K562 (cell line): ENCODE measurements at regions not wholly inside any gene's neighbourhood (a gene's known extent, or its start where the extent isn't known, plus 50 kb on each side); places are given as distances from the start of the nearest gene placed in this dataset.

Experiments used
- KLF6 ChIP-seq: fragments of 250-450 bp; sonication (Bioruptor Pico); IDR thresholded peaks from 2 replicates; pipeline ENCODE4 v1.4.0; 2020; ENCODE audit warnings: mild to moderate bottlenecking, moderate library complexity, borderline replicate concordance
- MCM2 ChIP-seq: fragments of 450-650 bp; IDR thresholded peaks from 2 replicates; pipeline ENCODE4 v1.6.1; 2017; ENCODE audit warnings: low read depth, mild to moderate bottlenecking
- ZNF184 ChIP-seq: sonication (generic); formaldehyde crosslinking; IDR thresholded peaks from 2 replicates; pipeline ENCODE4 v1.5.0; 2020; ENCODE audit warnings: missing genetic modification reagents
- ZNF449 ChIP-seq: fragments of 250-450 bp; sonication (Bioruptor Pico); IDR thresholded peaks from 2 replicates; pipeline ENCODE4 v1.8.0; 2022; ENCODE audit warnings: moderate library complexity, mild to moderate bottlenecking, inconsistent platforms
- TF ChIP-seq, protein P1 (sequence below): sonication (generic); formaldehyde crosslinking; IDR thresholded peaks from 2 replicates; pipeline ENCODE4 v1.9.0; 2022; ENCODE audit warnings: mild to moderate bottlenecking, missing genetic modification reagents
- TF ChIP-seq, protein P2 (sequence below): sonication (generic); formaldehyde crosslinking; IDR thresholded peaks from 2 replicates; pipeline ENCODE4 v1.8.1; 2023; ENCODE audit warnings: mild to moderate bottlenecking, missing genetic modification reagents, moderate library complexity

DNA sequence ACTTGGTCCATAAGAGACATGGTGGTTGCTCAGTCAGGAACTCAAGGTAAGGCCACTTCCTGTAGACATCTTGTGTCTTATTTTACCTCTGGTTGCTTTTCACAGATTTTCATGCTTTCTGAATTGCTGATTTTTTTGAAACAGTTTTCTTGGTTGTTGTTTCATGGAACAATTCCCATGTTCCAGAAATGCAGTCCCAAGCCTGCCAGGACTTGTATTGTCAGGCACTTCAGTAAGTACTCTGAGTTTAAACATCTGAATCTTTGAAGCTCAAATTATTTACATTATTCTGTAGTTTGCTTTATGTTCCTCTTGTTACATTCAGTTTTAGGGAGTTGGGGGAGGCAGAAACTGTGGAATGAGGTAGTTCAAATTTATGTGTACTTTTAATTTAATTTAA is 290.2 kb downstream of the DMRT2 start:
- TF ChIP-seq, protein P1, sequence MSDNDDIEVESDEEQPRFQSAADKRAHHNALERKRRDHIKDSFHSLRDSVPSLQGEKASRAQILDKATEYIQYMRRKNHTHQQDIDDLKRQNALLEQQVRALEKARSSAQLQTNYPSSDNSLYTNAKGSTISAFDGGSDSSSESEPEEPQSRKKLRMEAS (CRISPR knock-in tag) = no peak
- TF ChIP-seq ZNF184 (CRISPR knock-in tag) (no peak), ZNF449 (CRISPR knock-in tag) (no peak), KLF6 (CRISPR knock-in tag) (no peak), MCM2 (no peak)
- TF ChIP-seq, protein P2, sequence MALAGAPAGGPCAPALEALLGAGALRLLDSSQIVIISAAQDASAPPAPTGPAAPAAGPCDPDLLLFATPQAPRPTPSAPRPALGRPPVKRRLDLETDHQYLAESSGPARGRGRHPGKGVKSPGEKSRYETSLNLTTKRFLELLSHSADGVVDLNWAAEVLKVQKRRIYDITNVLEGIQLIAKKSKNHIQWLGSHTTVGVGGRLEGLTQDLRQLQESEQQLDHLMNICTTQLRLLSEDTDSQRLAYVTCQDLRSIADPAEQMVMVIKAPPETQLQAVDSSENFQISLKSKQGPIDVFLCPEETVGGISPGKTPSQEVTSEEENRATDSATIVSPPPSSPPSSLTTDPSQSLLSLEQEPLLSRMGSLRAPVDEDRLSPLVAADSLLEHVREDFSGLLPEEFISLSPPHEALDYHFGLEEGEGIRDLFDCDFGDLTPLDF (CRISPR knock-in tag) = no peak
